Keratinocyte (primary cell): ENCODE measurements at regions not wholly inside any gene's neighbourhood (a gene's known extent, or its start where the extent isn't known, plus 50 kb on each side); places are given as distances from the start of the nearest gene placed in this dataset.

ENCODE experiments used
- DNase-seq: peaks from one replicate; pipeline ENCODE4 v3.0.0-alpha.2; 2011; ENCODE audit warnings: low read depth, missing footprints, low spot score
- FAIRE-seq: peaks from 2 replicates; lab custom pipeline; 2011; peaks lifted over from hg19 to GRCh38; lab: Jason Lieb, UNC
- H2AFZ ChIP-seq: 2 replicates; pipeline ENCODE4 v1.6.0; 2012; ENCODE audit warnings: low read length, control low read depth, inconsistent platforms; ENCODE audit not compliant: control insufficient read depth
- H3K27ac ChIP-seq: 2 replicates; pipeline ENCODE4 v1.5.1; 2011; ENCODE audit warnings: low read length; ENCODE audit not compliant: control insufficient read depth, insufficient read depth
- H3K27me3 ChIP-seq: 3 replicates; pipeline ENCODE4 v1.6.0; 2011; ENCODE audit warnings: low read length; ENCODE audit not compliant: control insufficient read depth, insufficient read depth; ENCODE audit errors: extremely low read depth
- H3K36me3 ChIP-seq, 2 experiments: 2 replicates in 1 of 2; 3 replicates in 1 of 2; pipeline ENCODE4 v1.5.1; 2011; ENCODE audit warnings: low read length in 2 of 2, mild to moderate bottlenecking in 1 of 2; ENCODE audit not compliant: control insufficient read depth in 2 of 2, insufficient read depth in 2 of 2; ENCODE audit errors: extremely low read depth in 1 of 2
- H3K4me1 ChIP-seq: 3 replicates; pipeline ENCODE4 v1.5.1; 2011; ENCODE audit warnings: low read length; ENCODE audit not compliant: control insufficient read depth, insufficient read depth; ENCODE audit errors: extremely low read depth
- H3K4me2 ChIP-seq: 3 replicates; pipeline ENCODE4 v1.6.0; 2011; ENCODE audit warnings: low read depth, low read length; ENCODE audit not compliant: control insufficient read depth, insufficient read depth; ENCODE audit errors: extremely low read depth
- H3K4me3 ChIP-seq, 3 experiments: fragments of 200-600 bp in 1 of 3; sonication (generic) in 1 of 3; 2 replicates in 2 of 3; 3 replicates in 1 of 3; pipeline ENCODE4 v1.5.1; 2011 to 2016; ENCODE audit warnings: low read length in 3 of 3, mild to moderate bottlenecking in 3 of 3, control low read depth in 2 of 3, inconsistent platforms in 1 of 3, low read depth in 1 of 3, mixed read lengths in 1 of 3, mixed run types in 1 of 3, moderate library complexity in 1 of 3; ENCODE audit not compliant: control insufficient read depth in 2 of 3, insufficient read depth in 2 of 3; ENCODE audit errors: extremely low read depth in 1 of 3
- H3K79me2 ChIP-seq: 2 replicates; pipeline ENCODE4 v1.6.0; 2012; ENCODE audit warnings: low read length; ENCODE audit not compliant: control insufficient read depth, insufficient read depth
- H3K9ac ChIP-seq: 3 replicates; pipeline ENCODE4 v1.6.0; 2011; ENCODE audit warnings: low read length; ENCODE audit not compliant: control insufficient read depth, insufficient read depth; ENCODE audit errors: extremely low read depth
- H3K9me1 ChIP-seq: 3 replicates; pipeline ENCODE4 v1.6.0; 2011; ENCODE audit warnings: low read length; ENCODE audit not compliant: control insufficient read depth, insufficient read depth; ENCODE audit errors: extremely low read depth
- H3K9me3 ChIP-seq: 2 replicates; pipeline ENCODE4 v1.5.1; 2012; ENCODE audit warnings: low read depth, low read length; ENCODE audit not compliant: control insufficient read depth
- H4K20me1 ChIP-seq: 3 replicates; pipeline ENCODE4 v1.6.0; 2011; ENCODE audit warnings: low read length; ENCODE audit not compliant: control insufficient read depth, insufficient read depth; ENCODE audit errors: extremely low read depth
- EZH2 ChIP-seq: IDR thresholded peaks from one replicate; pipeline ENCODE4 v1.6.1; 2012; ENCODE audit warnings: inconsistent platforms, mild to moderate bottlenecking, low read length, moderate library complexity
- dilution Hi-C: fragments of 300-500 bp; cut with MboI; formaldehyde crosslinking; loops from one replicate; pipeline ENCODE4 v1.7.0; 2020; ENCODE audit warnings: low sequenced_read_pairs; ENCODE audit not compliant: extremely low pct_ligation_motif_present
- TF ChIP-seq, protein P1 (sequence below), 3 experiments: IDR thresholded peaks in 1 of 3; conservative IDR thresholded peaks in 1 of 3; optimal IDR thresholded peaks in 1 of 3; 2 replicates in 2 of 3; 3 replicates in 1 of 3; pipeline versions ENCODE3 to v1.5.1; 2011; ENCODE audit warnings: low read length in 3 of 3, mild to moderate bottlenecking in 3 of 3, moderate library complexity in 2 of 3, control low read depth in 1 of 3, inconsistent platforms in 1 of 3; ENCODE audit not compliant: insufficient read depth in 2 of 3; ENCODE audit errors: extremely low read depth in 1 of 3

GRCh38 chr15:81728726-81729125, 317.1 kb downstream of the MEX3B start:
- no peak for FAIRE-seq

GRCh38 chr15:81725590-81725989, 320.2 kb downstream of the MEX3B start:
- dilution Hi-C loops, result no loop called here
- Histone ChIP-seq H3K9me1 (no peaks in the 10 kb centered on the region), H4K20me1 (no peaks in the 10 kb centered on the region), H3K4me1 (no peaks in the 10 kb centered on the region), H3K9ac (no peak overlapping the region), H3K27ac (no peak overlapping the region), H3K9me3 (no peaks in the 10 kb centered on the region), H3K4me2 (no peak overlapping the region), H3K4me3 (no peak overlapping the region), H3K27me3 (no peaks in the 10 kb centered on the region), H3K79me2 (no peaks in the 10 kb centered on the region), H3K36me3 (no peaks in the 10 kb centered on the region), H2AFZ (no peak overlapping the region)
- no peak for FAIRE-seq
- TF ChIP-seq EZH2, result no peak
- TF ChIP-seq, protein P1, sequence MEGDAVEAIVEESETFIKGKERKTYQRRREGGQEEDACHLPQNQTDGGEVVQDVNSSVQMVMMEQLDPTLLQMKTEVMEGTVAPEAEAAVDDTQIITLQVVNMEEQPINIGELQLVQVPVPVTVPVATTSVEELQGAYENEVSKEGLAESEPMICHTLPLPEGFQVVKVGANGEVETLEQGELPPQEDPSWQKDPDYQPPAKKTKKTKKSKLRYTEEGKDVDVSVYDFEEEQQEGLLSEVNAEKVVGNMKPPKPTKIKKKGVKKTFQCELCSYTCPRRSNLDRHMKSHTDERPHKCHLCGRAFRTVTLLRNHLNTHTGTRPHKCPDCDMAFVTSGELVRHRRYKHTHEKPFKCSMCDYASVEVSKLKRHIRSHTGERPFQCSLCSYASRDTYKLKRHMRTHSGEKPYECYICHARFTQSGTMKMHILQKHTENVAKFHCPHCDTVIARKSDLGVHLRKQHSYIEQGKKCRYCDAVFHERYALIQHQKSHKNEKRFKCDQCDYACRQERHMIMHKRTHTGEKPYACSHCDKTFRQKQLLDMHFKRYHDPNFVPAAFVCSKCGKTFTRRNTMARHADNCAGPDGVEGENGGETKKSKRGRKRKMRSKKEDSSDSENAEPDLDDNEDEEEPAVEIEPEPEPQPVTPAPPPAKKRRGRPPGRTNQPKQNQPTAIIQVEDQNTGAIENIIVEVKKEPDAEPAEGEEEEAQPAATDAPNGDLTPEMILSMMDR (optimal IDR thresholded peaks at IDR 0.05 in 1 of 3, IDR thresholded peaks at IDR 0.05 in 1 of 3, conservative IDR thresholded peaks at IDR 0.05 in 1 of 3; ENCODE audit: extremely low read depth in 1 of 3, insufficient read depth in 2 of 3, low read length in 3 of 3), result no peak
- no peak for DNase-seq

More at GRCh38 chr15:81728726-81729125, 317.1 kb downstream of the MEX3B start:
- Histone ChIP-seq H3K9me3 (no peaks in the 10 kb centered on the region), H3K79me2 (no peaks in the 10 kb centered on the region), H3K27me3 (no peaks in the 10 kb centered on the region), H3K4me3 (no peak overlapping the region), H3K9me1 (no peaks in the 10 kb centered on the region), H4K20me1 (no peaks in the 10 kb centered on the region), H3K4me2 (no peak overlapping the region), H2AFZ (no peak overlapping the region), H3K4me1 (no peaks in the 10 kb centered on the region), H3K27ac (no peak overlapping the region), H3K36me3 (no peaks in the 10 kb centered on the region), H3K9ac (no peak overlapping the region)
- TF ChIP-seq, protein P1 (optimal IDR thresholded peaks at IDR 0.05 in 1 of 3, IDR thresholded peaks at IDR 0.05 in 1 of 3, conservative IDR thresholded peaks at IDR 0.05 in 1 of 3; ENCODE audit: extremely low read depth in 1 of 3, insufficient read depth in 2 of 3, low read length in 3 of 3), result no peak
- no peak for TF ChIP-seq EZH2
- dilution Hi-C loops, result no loop called here
- DNase-seq, result no peak
